H1 (cell line): ENCODE measurements at regions not wholly inside any gene's neighbourhood (a gene's known extent, or its start where the extent isn't known, plus 50 kb on each side); places are given as distances from the start of the nearest gene placed in this dataset.

ENCODE experiments used
- CTCF ChIA-PET: fragments of 300-600 bp; sonication (Branson Sonifier 250); formaldehyde crosslinking; loops from one replicate; lab custom pipeline; 2021; ENCODE audit not compliant: partially characterized antibody; lab: Charles Lee
- POLR2A ChIA-PET: fragments of 300-600 bp; sonication (Branson Sonifier 250); formaldehyde crosslinking; loops from one replicate; lab custom pipeline; 2021; ENCODE audit warnings: inconsistent platforms; ENCODE audit not compliant: partially characterized antibody; lab: Charles Lee
- DNase-seq, 2 experiments: peaks; one replicate each; pipeline versions ENCODE4 v3.0.0 to v3.0.0-alpha.2; 2010 to 2022; ENCODE audit warnings: low spot score in 2 of 2, low read depth in 1 of 2, mixed read lengths in 1 of 2
- FAIRE-seq: peaks from 2 replicates; lab custom pipeline; 2011; peaks lifted over from hg19 to GRCh38; lab: Jason Lieb, UNC
- H2AFZ ChIP-seq: 2 replicates; pipeline ENCODE4 v1.8.1; 2012; ENCODE audit warnings: low read length, inconsistent platforms
- H2AK5ac ChIP-seq: 2 replicates; pipeline ENCODE4 v1.6.1; 2013; ENCODE audit warnings: low read depth, low read length
- H2BK120ac ChIP-seq: replicated peaks from 2 replicates; pipeline ENCODE3; 2013; ENCODE audit warnings: low read depth, low read length, inconsistent platforms
- H2BK12ac ChIP-seq: 2 replicates; pipeline ENCODE4 v1.6.1; 2013; ENCODE audit warnings: low read depth, low read length
- H2BK15ac ChIP-seq: 2 replicates; pipeline ENCODE4 v1.6.1; 2013; ENCODE audit warnings: low read length
- H2BK20ac ChIP-seq: 2 replicates; pipeline ENCODE4 v1.6.1; 2013; ENCODE audit warnings: low read length
- H2BK5ac ChIP-seq: 2 replicates; pipeline ENCODE4 v1.6.1; 2013; ENCODE audit warnings: low read depth, low read length
- H3K14ac ChIP-seq: 2 replicates; pipeline ENCODE4 v1.6.1; 2013; ENCODE audit warnings: inconsistent platforms; ENCODE audit not compliant: insufficient read length
- H3K18ac ChIP-seq: 2 replicates; pipeline ENCODE4 v1.6.1; 2013; ENCODE audit warnings: low read length; ENCODE audit errors: extremely low read depth
- H3K23ac ChIP-seq: 2 replicates; pipeline ENCODE4 v1.6.1; 2013; ENCODE audit warnings: inconsistent platforms; ENCODE audit not compliant: insufficient read length
- H3K23me2 ChIP-seq: 2 replicates; pipeline ENCODE4 v1.6.1; 2013; ENCODE audit warnings: low read depth, low read length
- H3K27ac ChIP-seq: 2 replicates; pipeline ENCODE4 v1.6.1; 2011; ENCODE audit warnings: low read depth, low read length, inconsistent platforms
- H3K27me3 ChIP-seq, 4 experiments: replicated peaks in 1 of 4; 1 replicate in 1 of 4; 2 replicates in 3 of 4; pipeline versions ENCODE4 v1.6.1 to v1.8.1; 2011 to 2013; ENCODE audit warnings: low read length in 3 of 4, mild to moderate bottlenecking in 3 of 4, inconsistent platforms in 2 of 4, mixed read lengths in 2 of 4, moderate library complexity in 1 of 4; ENCODE audit not compliant: control insufficient read depth in 3 of 4, insufficient read depth in 3 of 4; ENCODE audit errors: extremely low read depth in 1 of 4
- H3K36me3 ChIP-seq, 4 experiments: 2 replicates each; pipeline versions ENCODE4 v1.6.1 to v1.8.1; 2011 to 2013; ENCODE audit warnings: mild to moderate bottlenecking in 4 of 4, low read length in 3 of 4, moderate library complexity in 2 of 4, control low read depth in 1 of 4, inconsistent platforms in 1 of 4; ENCODE audit not compliant: insufficient read depth in 4 of 4, control insufficient read depth in 2 of 4
- H3K4ac ChIP-seq: replicated peaks from 2 replicates; pipeline ENCODE3; 2013; ENCODE audit warnings: low read length, low read depth, mixed read lengths, inconsistent platforms; ENCODE audit not compliant: insufficient read length
- H3K4me1 ChIP-seq, 4 experiments: replicated peaks in 1 of 4; 1 replicate in 1 of 4; 2 replicates in 3 of 4; pipeline versions ENCODE4 v1.6.1 to v1.8.1; 2011 to 2013; ENCODE audit warnings: low read length in 3 of 4, inconsistent platforms in 2 of 4, mixed read lengths in 1 of 4; ENCODE audit not compliant: insufficient read depth in 4 of 4, control insufficient read depth in 3 of 4
- H3K4me2 ChIP-seq, 2 experiments: 2 replicates each; pipeline versions ENCODE4 v1.6.1 to v1.8.1; 2011 to 2013; ENCODE audit warnings: low read depth in 2 of 2, low read length in 2 of 2, control low read depth in 1 of 2, inconsistent platforms in 1 of 2, mild to moderate bottlenecking in 1 of 2; ENCODE audit not compliant: insufficient read depth in 1 of 2
- H3K4me3 ChIP-seq, 4 experiments: fragments of 200-600, 300-600 bp in 1 of 4; sonication (generic), shearing (Covaris generic), sonication (Bioruptor Twin) in 1 of 4; 2 replicates each; pipeline versions ENCODE4 v1.5.1 to v1.8.1; 2011 to 2016; ENCODE audit warnings: low read length in 4 of 4, low read depth in 3 of 4, control low read depth in 2 of 4, inconsistent platforms in 2 of 4, mild to moderate bottlenecking in 2 of 4, mixed read lengths in 1 of 4, moderate library complexity in 1 of 4; ENCODE audit not compliant: insufficient read depth in 2 of 4; ENCODE audit errors: extremely low read depth in 1 of 4
- H3K56ac ChIP-seq: replicated peaks from 2 replicates; pipeline ENCODE3; 2013; ENCODE audit warnings: low read depth, mild to moderate bottlenecking, mixed read lengths, low read length, inconsistent platforms; ENCODE audit not compliant: insufficient read length
- H3K79me1 ChIP-seq: 2 replicates; pipeline ENCODE4 v1.6.1; 2013; ENCODE audit warnings: low read depth, low read length, control low read depth
- H3K79me2 ChIP-seq, 2 experiments: 2 replicates each; pipeline versions ENCODE4 v1.6.1 to v1.8.1; 2012 to 2013; ENCODE audit warnings: low read length in 2 of 2, mild to moderate bottlenecking in 2 of 2, inconsistent platforms in 1 of 2; ENCODE audit not compliant: insufficient read depth in 2 of 2, control insufficient read depth in 1 of 2
- H3K9ac ChIP-seq, 4 experiments: replicated peaks in 1 of 4; 1 replicate in 1 of 4; 2 replicates in 3 of 4; pipeline versions ENCODE4 v1.6.1 to v1.8.1; 2011 to 2013; ENCODE audit warnings: low read depth in 3 of 4, low read length in 3 of 4, control low read depth in 2 of 4, mild to moderate bottlenecking in 2 of 4, moderate library complexity in 2 of 4, inconsistent platforms in 1 of 4; ENCODE audit errors: extremely low read depth in 1 of 4
- H3K9me3 ChIP-seq, 2 experiments: 2 replicates each; pipeline versions ENCODE4 v1.6.1 to v1.8.1; 2012 to 2013; ENCODE audit warnings: mild to moderate bottlenecking in 2 of 2, moderate library complexity in 2 of 2, control low read depth in 1 of 2, inconsistent platforms in 1 of 2, low read depth in 1 of 2, low read length in 1 of 2, mixed read lengths in 1 of 2; ENCODE audit not compliant: insufficient read depth in 2 of 2
- H4K20me1 ChIP-seq, 2 experiments: replicated peaks in 1 of 2; 2 replicates each; pipeline versions ENCODE3 to v1.8.1; 2011 to 2013; ENCODE audit warnings: inconsistent platforms in 2 of 2, low read length in 2 of 2, mild to moderate bottlenecking in 1 of 2; ENCODE audit not compliant: insufficient read depth in 2 of 2, control insufficient read depth in 1 of 2
- H4K5ac ChIP-seq: 2 replicates; pipeline ENCODE4 v1.6.1; 2013; ENCODE audit warnings: low read length, low read depth, mixed read lengths, inconsistent platforms; ENCODE audit not compliant: insufficient read length
- H4K8ac ChIP-seq: 2 replicates; pipeline ENCODE4 v1.8.0; 2013; ENCODE audit warnings: mild to moderate bottlenecking, moderate library complexity, low read length, inconsistent platforms; ENCODE audit not compliant: insufficient read depth; ENCODE audit errors: extremely low read depth
- H4K91ac ChIP-seq: replicated peaks from 2 replicates; pipeline ENCODE3; 2013; ENCODE audit warnings: low read length, mixed read lengths, inconsistent platforms; ENCODE audit not compliant: insufficient read length
- CBX5 ChIP-seq: fragments of 300-800, 300-1000 bp; sonication (generic); IDR thresholded peaks from 2 replicates; pipeline ENCODE4 v1.7.1; 2016; ENCODE audit warnings: antibody characterized with exemption, low read length, low read depth
- CBX8 ChIP-seq: fragments of 300-800, 300-1000 bp; sonication (generic); IDR thresholded peaks from 2 replicates; pipeline ENCODE4 v1.7.1; 2016; ENCODE audit warnings: low read depth, low read length, borderline replicate concordance
- CTBP2 ChIP-seq: IDR thresholded peaks from 2 replicates; pipeline ENCODE4 v1.7.0; 2011; ENCODE audit warnings: borderline replicate concordance, mild to moderate bottlenecking, moderate library complexity, mixed read lengths, low read length; ENCODE audit not compliant: insufficient read depth, insufficient read length
- E2F6 ChIP-seq: IDR thresholded peaks from 2 replicates; pipeline ENCODE4 v1.6.1; 2012; ENCODE audit warnings: inconsistent platforms
- HDAC2 ChIP-seq, 2 experiments: fragments of 300-600 bp in 1 of 2; sonication (generic) in 1 of 2; IDR thresholded peaks; 2 replicates each; pipeline ENCODE4 v1.6.1; 2011 to 2012; ENCODE audit warnings: low read depth in 2 of 2, low read length in 2 of 2, mild to moderate bottlenecking in 2 of 2, moderate library complexity in 2 of 2, borderline replicate concordance in 1 of 2, inconsistent platforms in 1 of 2
- HDAC6 ChIP-seq: IDR thresholded peaks from one replicate; pipeline ENCODE4 v1.7.1; 2012; ENCODE audit warnings: low read depth, mild to moderate bottlenecking, inconsistent platforms, low read length, moderate library complexity
- NRF1 ChIP-seq: IDR thresholded peaks from 2 replicates; pipeline ENCODE4 v1.6.1; 2011; ENCODE audit warnings: mild to moderate bottlenecking, low read depth, low read length, improper control_type of control experiment
- SP1 ChIP-seq: IDR thresholded peaks from 2 replicates; pipeline ENCODE4 v1.6.1; 2011; ENCODE audit warnings: low read depth, low read length
- TAF1 ChIP-seq: IDR thresholded peaks from 2 replicates; pipeline ENCODE4 v1.6.1; 2011; ENCODE audit warnings: mild to moderate bottlenecking, low read depth, low read length
- TEAD4 ChIP-seq: IDR thresholded peaks from 2 replicates; pipeline ENCODE4 v1.6.1; 2012; ENCODE audit warnings: low read depth, low read length, inconsistent platforms, mixed read lengths
- YY1 ChIP-seq: IDR thresholded peaks from 2 replicates; pipeline ENCODE4 v1.6.1; 2011; ENCODE audit warnings: low read depth, mild to moderate bottlenecking, low read length
- ZNF274 ChIP-seq: IDR thresholded peaks from 2 replicates; pipeline ENCODE4 v1.7.0; 2012; ENCODE audit warnings: low read length, borderline replicate concordance; ENCODE audit errors: extremely low read depth
- WGBS, 2 experiments: shearing (Covaris generic) in 1 of 2; methylation state at CpG; one replicate each; pipeline versions ENCODE4 v1.1.6 to v1.1.7; 2013 to 2015; ENCODE audit warnings: low lambda C conversion rate in 2 of 2, mixed read lengths in 2 of 2, inconsistent platforms in 1 of 2, low coverage in 1 of 2, missing lambda C conversion rate in 1 of 2; ENCODE audit not compliant: insufficient replicate concordance in 2 of 2, insufficient coverage in 1 of 2, insufficient read length in 1 of 2; ENCODE audit errors: extremely low coverage in 1 of 2, missing lambda C conversion rate in 1 of 2; 5-methylcytosine and 5-hydroxymethylcytosine counted together

- Histone ChIP-seq H3K23me2 (no peaks in the 10 kb centered on the region), H4K91ac (no peak overlapping the region), H2AK5ac (no peak overlapping the region), H2BK5ac (no peak overlapping the region), H3K4me1 (no peaks in the 10 kb centered on the region), H3K9ac (no peak overlapping the region), H4K8ac (no peak overlapping the region), H3K27me3 (no peaks in the 10 kb centered on the region), H2BK20ac (no peak overlapping the region), H3K4ac (no peak overlapping the region), H2BK120ac (no peak overlapping the region), H2AFZ (no peak overlapping the region), H3K79me1 (no peaks in the 10 kb centered on the region), H3K23ac (no peak overlapping the region), H3K4me3 (no peak overlapping the region), H3K9me3 (no peaks in the 10 kb centered on the region), H3K18ac (no peak overlapping the region), H2BK12ac (no peak overlapping the region), H4K5ac (no peak overlapping the region), H3K79me2 (no peaks in the 10 kb centered on the region), H2BK15ac (no peak overlapping the region), H3K14ac (no peak overlapping the region), H3K56ac (no peak overlapping the region), H3K27ac (no peak overlapping the region), H3K4me2 (no peak overlapping the region), H3K36me3 (no peaks in the 10 kb centered on the region), H4K20me1 (no peaks in the 10 kb centered on the region)
- FAIRE-seq (peak; percentile 36), DNase-seq (no peak)
- WGBS, 2 experiments: 83% methylated on average over 2 of the region's 2 CpGs; no CpG with 5 or more reads in 1 of the 2 experiments
- CTCF ChIA-PET: no interaction called here
- POLR2A ChIA-PET: no interaction called here
- TF ChIP-seq TEAD4 (no peak), YY1 (no peak), ZNF274 (no peak), CBX5 (no peak), HDAC2 (IDR thresholded peaks at IDR 0.05; ENCODE audit: borderline replicate concordance in 1 of 2, low read depth in 2 of 2, low read length in 2 of 2) (no peak), CBX8 (no peak), E2F6 (no peak), TAF1 (no peak), CTBP2 (no peak), HDAC6 (no peak), SP1 (no peak), NRF1 (no peak)
These were observed 87.4 kb downstream of the FAM9B start for GRCh38 chrX:8946563-8946962.
